ENCODE measurements at regions not wholly inside any gene's neighbourhood (a gene's known extent, or its start where the extent isn't known, plus 50 kb on each side); places are given as distances from the start of the nearest gene placed in this dataset.

- no peak for TF ChIP-seq EGR1 (IDR thresholded peaks at IDR 0.05; ENCODE audit: low read depth)
- Histone ChIP-seq H3K9me2 (ENCODE audit: insufficient read depth) (no peaks in the 10 kb centered on the region), H3K27ac (ENCODE audit: low read depth, low read length) (no peak overlapping the region), H3K4me2 (ENCODE audit: low read length) (no peak overlapping the region), H3K36me3 (ENCODE audit: control insufficient read depth in 1 of 2, insufficient read depth in 2 of 2, low read length in 2 of 2) (no peaks in the 10 kb centered on the region), H4K20me1 (ENCODE audit: insufficient read depth) (no peaks in the 10 kb centered on the region), H2AFZ (ENCODE audit: low read depth, low read length, poor library complexity, severe bottlenecking) (no peak overlapping the region), H3K4me3 (replicated peaks in 1 of 2; ENCODE audit: low read depth in 1 of 2, low read length in 2 of 2) (no peak overlapping the region), H3K79me2 (ENCODE audit: insufficient read depth, low read length) (no peaks in the 10 kb centered on the region), H3K4me1 (ENCODE audit: control insufficient read depth in 1 of 2, insufficient read depth in 2 of 2, low read length in 2 of 2) (no peaks in the 10 kb centered on the region), H3K9ac (ENCODE audit: low read length) (no peak overlapping the region), H3K27me3 (ENCODE audit: insufficient read depth, low read length) (no peaks in the 10 kb centered on the region), H3K9me3 (ENCODE audit: control insufficient read depth in 1 of 2, insufficient read depth in 1 of 2, low read depth in 1 of 2, low read length in 2 of 2) (no peaks in the 10 kb centered on the region)
- ATAC-seq (no peak), DNase-seq (ENCODE audit: low read depth, low spot score) (no peak)
- ChIA-PET RAD21 (ENCODE audit: low non-redundant PET in 1 of 2, low total read pairs in 2 of 2, uncharacterized antibody in 2 of 2, unreplicated experiment in 2 of 2) (no interaction called here), CTCF (no interaction called here), POLR2A (no interaction called here)
- BruUV-seq (replicated peaks) = no TSS peak
- intact Hi-C loops (cut with micrococcal nuclease) = no loop called here
Measured at GRCh38 chr6:113011801-113012200, 664.7 kb downstream of the RFPL4B start.

GRCh38 chr6:113015249-113015648 lies 668.1 kb downstream of the RFPL4B start:
- RAD21 ChIA-PET (ENCODE audit: low non-redundant PET in 1 of 2, low total read pairs in 2 of 2, uncharacterized antibody in 2 of 2, unreplicated experiment in 2 of 2) = no interaction called here
- Histone ChIP-seq H3K9me2 (ENCODE audit: insufficient read depth) (no peaks in the 10 kb centered on the region), H3K9ac (ENCODE audit: low read length) (no peak overlapping the region), H3K27me3 (ENCODE audit: insufficient read depth, low read length) (no peaks in the 10 kb centered on the region), H3K79me2 (ENCODE audit: insufficient read depth, low read length) (no peaks in the 10 kb centered on the region), H3K27ac (ENCODE audit: low read depth, low read length) (no peak overlapping the region), H3K4me2 (ENCODE audit: low read length) (no peak overlapping the region), H3K4me1 (ENCODE audit: control insufficient read depth in 1 of 2, insufficient read depth in 2 of 2, low read length in 2 of 2) (no peaks in the 10 kb centered on the region), H3K4me3 (replicated peaks in 1 of 2; ENCODE audit: low read depth in 1 of 2, low read length in 2 of 2) (no peak overlapping the region), H3K36me3 (ENCODE audit: control insufficient read depth in 1 of 2, insufficient read depth in 2 of 2, low read length in 2 of 2) (no peaks in the 10 kb centered on the region), H4K20me1 (ENCODE audit: insufficient read depth) (no peaks in the 10 kb centered on the region), H2AFZ (ENCODE audit: low read depth, low read length, poor library complexity, severe bottlenecking) (no peak overlapping the region), H3K9me3 (ENCODE audit: control insufficient read depth in 1 of 2, insufficient read depth in 1 of 2, low read depth in 1 of 2, low read length in 2 of 2) (no peaks in the 10 kb centered on the region)
- TF ChIP-seq SRF (IDR thresholded peaks at IDR 0.05; ENCODE audit: low read depth) (no peak), MAX (IDR thresholded peaks at IDR 0.05) (no peak), EGR1 (IDR thresholded peaks at IDR 0.05; ENCODE audit: low read depth) (no peak), YY1 (IDR thresholded peaks at IDR 0.05; ENCODE audit: extremely low read depth, insufficient replicate concordance, low read depth, low read length) (no peak), RAD21 (IDR thresholded peaks at IDR 0.05; ENCODE audit: low read depth) (no peak), SIN3A (IDR thresholded peaks at IDR 0.05; ENCODE audit: low read depth) (no peak), SP1 (IDR thresholded peaks at IDR 0.05; ENCODE audit: low read depth) (no peak), JUND (IDR thresholded peaks at IDR 0.05) (no peak), CBX3 (IDR thresholded peaks at IDR 0.05; ENCODE audit: low read depth) (no peak), POLR2AphosphoS5 (IDR thresholded peaks at IDR 0.05; ENCODE audit: low read depth, low read length) (no peak)
- CTCF ChIA-PET = no interaction called here
- ATAC-seq (no peak), DNase-seq (ENCODE audit: low read depth, low spot score) (no peak)
- intact Hi-C loops (cut with micrococcal nuclease) = no loop called here
- POLR2A ChIA-PET = interaction anchor here (0.7 kb wide), 1 partner anchor 10 kb away, joined by 3 read pairs; no protein-coding TSS in a partner anchor
- no TSS peak for BruUV-seq (replicated peaks)
